KMS-11 (cell line): ENCODE measurements at regions not wholly inside any gene's neighbourhood (a gene's known extent, or its start where the extent isn't known, plus 50 kb on each side); places are given as distances from the start of the nearest gene placed in this dataset.

Experiments
- H2AFZ ChIP-seq: fragments of 200-600 bp; sonication (generic); 2 replicates; pipeline ENCODE4 v1.6.1; 2016; ENCODE audit warnings: antibody characterized with exemption, mixed run types, low read depth
- H3K27ac ChIP-seq: fragments of 200-600 bp; sonication (generic); 2 replicates; pipeline ENCODE4 v1.6.1; 2016; ENCODE audit warnings: mild to moderate bottlenecking, mixed run types
- H3K27me3 ChIP-seq: fragments of 200-600 bp; sonication (generic); 2 replicates; pipeline ENCODE4 v1.6.1; 2017; ENCODE audit warnings: mild to moderate bottlenecking, low read depth, mixed run types, moderate library complexity; ENCODE audit not compliant: insufficient read depth
- H3K36me3 ChIP-seq: fragments of 200-600 bp; sonication (generic); 2 replicates; pipeline ENCODE4 v1.6.1; 2017; ENCODE audit warnings: mild to moderate bottlenecking, mixed run types; ENCODE audit not compliant: insufficient read depth
- H3K4me1 ChIP-seq: fragments of 200-600 bp; sonication (generic); 2 replicates; pipeline ENCODE4 v1.6.1; 2016; ENCODE audit warnings: mild to moderate bottlenecking, low read depth, mixed run types; ENCODE audit not compliant: poor library complexity, severe bottlenecking
- H3K4me2 ChIP-seq: fragments of 200-600 bp; sonication (generic); 2 replicates; pipeline ENCODE4 v1.7.0; 2016; ENCODE audit warnings: mild to moderate bottlenecking, mixed run types
- H3K4me3 ChIP-seq: fragments of 200-600 bp; sonication (generic); IDR thresholded peaks from 2 replicates; pipeline ENCODE4 v1.6.1; 2017; ENCODE audit warnings: low read depth, low read length, mixed read lengths; ENCODE audit not compliant: insufficient read depth
- H3K79me2 ChIP-seq: fragments of 200-600 bp; sonication (generic); 2 replicates; pipeline ENCODE4 v1.6.1; 2016; ENCODE audit warnings: low read depth, mixed run types; ENCODE audit not compliant: insufficient read depth
- H3K9ac ChIP-seq: fragments of 200-600 bp; sonication (generic); 2 replicates; pipeline ENCODE4 v1.6.1; 2016; ENCODE audit warnings: mild to moderate bottlenecking, mixed run types
- H4K20me1 ChIP-seq: fragments of 200-600 bp; sonication (generic); 2 replicates; pipeline ENCODE4 v1.6.1; 2016; ENCODE audit warnings: mild to moderate bottlenecking, mixed run types; ENCODE audit not compliant: insufficient read depth
- TF ChIP-seq, protein P1 (sequence below): fragments of 200-600 bp; sonication (generic); conservative IDR thresholded peaks from 2 replicates; pipeline ENCODE4 v1.6.1; 2017; ENCODE audit warnings: low read depth, mild to moderate bottlenecking, antibody characterized with exemption, low read length, moderate library complexity, mixed read lengths

DNA sequence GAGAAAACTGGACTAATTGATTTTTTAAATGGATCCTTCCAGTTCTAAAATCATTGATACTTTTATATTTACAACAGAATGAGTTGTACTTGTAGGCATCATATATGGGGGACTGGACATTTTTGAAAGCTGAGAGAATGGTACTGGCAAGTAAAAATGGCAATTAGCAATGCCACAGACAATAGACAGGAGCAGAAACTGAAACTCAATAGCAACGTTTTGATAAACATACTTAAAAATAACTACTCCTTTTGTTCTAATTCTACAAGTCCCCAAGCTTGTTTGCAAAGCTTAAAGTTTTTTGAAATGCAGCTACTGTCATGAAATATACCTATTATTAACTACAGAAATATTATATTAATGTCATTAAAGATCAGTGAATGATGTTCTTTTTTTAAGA lies 52.8 kb upstream of the FBXL7 start:
- no peaks in the 10 kb centered on the region for H3K27me3 ChIP-seq
- peak overlapping the region; percentile 51 for H2AFZ ChIP-seq
- no peaks in the 10 kb centered on the region for H3K36me3 ChIP-seq
- H3K4me3 ChIP-seq = no peak overlapping the region
- H3K79me2 ChIP-seq = no peaks in the 10 kb centered on the region
- H3K27ac ChIP-seq = peak overlapping the region; percentile 62
- H3K4me2 ChIP-seq = peak overlapping the region; percentile 84
- H3K9ac ChIP-seq = peak overlapping the region; percentile 10; the same call in 1 of the 2 replicates
- peaks cover 83% of the 10 kb centered on the region for H3K4me1 ChIP-seq
- TF ChIP-seq, protein P1, sequence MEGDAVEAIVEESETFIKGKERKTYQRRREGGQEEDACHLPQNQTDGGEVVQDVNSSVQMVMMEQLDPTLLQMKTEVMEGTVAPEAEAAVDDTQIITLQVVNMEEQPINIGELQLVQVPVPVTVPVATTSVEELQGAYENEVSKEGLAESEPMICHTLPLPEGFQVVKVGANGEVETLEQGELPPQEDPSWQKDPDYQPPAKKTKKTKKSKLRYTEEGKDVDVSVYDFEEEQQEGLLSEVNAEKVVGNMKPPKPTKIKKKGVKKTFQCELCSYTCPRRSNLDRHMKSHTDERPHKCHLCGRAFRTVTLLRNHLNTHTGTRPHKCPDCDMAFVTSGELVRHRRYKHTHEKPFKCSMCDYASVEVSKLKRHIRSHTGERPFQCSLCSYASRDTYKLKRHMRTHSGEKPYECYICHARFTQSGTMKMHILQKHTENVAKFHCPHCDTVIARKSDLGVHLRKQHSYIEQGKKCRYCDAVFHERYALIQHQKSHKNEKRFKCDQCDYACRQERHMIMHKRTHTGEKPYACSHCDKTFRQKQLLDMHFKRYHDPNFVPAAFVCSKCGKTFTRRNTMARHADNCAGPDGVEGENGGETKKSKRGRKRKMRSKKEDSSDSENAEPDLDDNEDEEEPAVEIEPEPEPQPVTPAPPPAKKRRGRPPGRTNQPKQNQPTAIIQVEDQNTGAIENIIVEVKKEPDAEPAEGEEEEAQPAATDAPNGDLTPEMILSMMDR = no peak
- H4K20me1 ChIP-seq = no peaks in the 10 kb centered on the region

DNA sequence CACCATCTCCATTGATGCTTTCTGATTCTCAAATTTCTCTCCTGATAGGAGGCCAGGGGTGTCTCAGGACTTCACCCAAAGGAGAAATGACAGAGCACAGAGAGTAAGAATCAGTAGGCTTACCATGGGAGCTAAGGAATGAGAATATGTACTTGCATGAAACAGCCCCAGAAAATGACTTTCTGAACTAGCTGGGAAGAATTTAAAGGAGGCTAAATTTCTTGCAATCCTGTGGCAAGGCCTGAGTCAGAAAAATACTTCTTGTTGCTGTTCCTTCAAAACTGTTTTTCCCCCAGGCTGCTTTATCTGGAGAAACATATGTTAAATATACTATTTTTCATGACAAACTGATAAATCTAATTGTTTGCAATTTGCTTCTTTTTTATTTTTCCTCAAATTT lies 53.4 kb upstream of the FBXL7 start:
- TF ChIP-seq, protein P1 = no peak
- H3K27ac ChIP-seq = peak overlapping the region; percentile 62

DNA sequence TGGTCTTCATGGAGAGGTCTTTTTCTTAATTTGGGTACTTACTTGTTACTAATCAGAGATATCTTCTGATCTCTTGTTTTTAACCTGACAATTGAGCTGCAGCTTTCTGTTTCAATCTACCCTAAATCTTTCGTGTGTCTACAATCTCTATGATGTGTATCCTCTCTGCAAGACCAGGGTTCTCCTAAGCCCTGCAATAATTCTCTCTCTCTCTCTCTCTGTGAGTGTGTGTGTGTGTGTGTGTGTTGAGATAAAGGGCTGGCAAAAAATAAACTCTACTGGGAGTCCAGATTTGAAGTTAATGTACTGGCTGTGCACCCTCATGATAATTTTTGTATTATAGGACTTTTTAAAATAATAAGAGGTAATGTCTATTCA lies 57.8 kb upstream of the FBXL7 start:
- peaks cover 78% of the 10 kb centered on the region for H3K4me1 ChIP-seq
- H3K27ac ChIP-seq = peak overlapping the region; percentile 60
- no peaks in the 10 kb centered on the region for H3K79me2 ChIP-seq
- H4K20me1 ChIP-seq = no peaks in the 10 kb centered on the region
- TF ChIP-seq, protein P1 = no peak
- peak overlapping the region; percentile 2; the same call in 1 of the 2 replicates for H3K9ac ChIP-seq
- H3K27me3 ChIP-seq = no peaks in the 10 kb centered on the region
- H3K36me3 ChIP-seq = no peaks in the 10 kb centered on the region
- no peak overlapping the region for H3K4me3 ChIP-seq
- no peak overlapping the region for H2AFZ ChIP-seq
- peak overlapping the region; percentile 47 for H3K4me2 ChIP-seq

More for the DNA sequence above, 53.4 kb upstream of the FBXL7 start:
- H3K27me3 ChIP-seq = no peaks in the 10 kb centered on the region
- no peak overlapping the region for H3K4me3 ChIP-seq
- no peak overlapping the region for H3K9ac ChIP-seq
- H3K79me2 ChIP-seq = no peaks in the 10 kb centered on the region
- peak overlapping the region; percentile 51 for H2AFZ ChIP-seq
- H4K20me1 ChIP-seq = no peaks in the 10 kb centered on the region
- peak overlapping the region; percentile 84 for H3K4me2 ChIP-seq
- peaks cover 87% of the 10 kb centered on the region for H3K4me1 ChIP-seq
- no peaks in the 10 kb centered on the region for H3K36me3 ChIP-seq

DNA sequence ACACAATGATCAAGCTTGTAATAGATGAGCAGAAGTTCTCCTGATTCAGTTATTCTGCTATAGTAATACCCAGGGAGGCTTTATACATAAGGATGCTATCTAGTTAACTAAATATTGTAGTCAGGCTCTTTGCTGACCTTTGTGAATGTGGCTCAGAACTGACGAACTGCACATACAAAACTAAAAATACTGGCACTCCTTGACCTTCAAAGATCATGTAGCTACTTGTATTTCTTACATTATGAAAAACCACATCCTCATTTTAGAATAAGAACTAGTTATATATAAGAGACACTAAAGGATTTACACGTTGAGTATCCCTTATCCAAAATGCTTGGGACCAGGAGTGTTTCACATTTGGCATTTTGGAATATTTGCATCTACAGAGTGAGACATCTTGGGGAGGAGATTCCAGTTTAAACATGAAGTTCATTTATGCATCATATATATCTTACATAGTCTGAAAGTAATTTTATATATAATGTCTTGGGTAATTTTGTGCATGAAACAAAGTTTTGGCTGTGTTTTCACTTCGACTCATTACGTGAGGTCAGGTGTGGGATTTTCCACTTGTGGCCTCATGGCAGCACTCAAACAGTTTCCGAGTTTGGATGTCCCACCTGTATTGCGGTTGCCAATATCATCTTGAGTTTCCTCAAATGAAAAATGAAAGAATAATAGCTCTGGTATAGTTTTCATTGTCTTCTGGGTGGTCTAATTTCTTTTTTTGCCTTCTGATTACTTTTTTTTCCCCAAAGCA lies 58.4 kb upstream of the FBXL7 start:
- TF ChIP-seq, protein P1 = no peak
- Histone ChIP-seq H3K27ac (peak overlapping the region; percentile 60), H2AFZ (peak overlapping the region; percentile 12; the same call in 1 of the 2 replicates), H3K9ac (peak overlapping the region; percentile 2; the same call in 1 of the 2 replicates), H3K4me2 (peak overlapping the region; percentile 47), H3K4me3 (no peak overlapping the region), H3K27me3 (no peaks in the 10 kb centered on the region), H3K79me2 (no peaks in the 10 kb centered on the region), H4K20me1 (no peaks in the 10 kb centered on the region), H3K4me1 (peaks cover 73% of the 10 kb centered on the region), H3K36me3 (no peaks in the 10 kb centered on the region)
